Neural cell (in vitro differentiated cells): ENCODE measurements at regions not wholly inside any gene's neighbourhood (a gene's known extent, or its start where the extent isn't known, plus 50 kb on each side); places are given as distances from the start of the nearest gene placed in this dataset.

ENCODE experiments used
- H2AFZ ChIP-seq: fragments of 200-600, 300-800 bp; sonication (generic), shearing (Covaris generic); 2 replicates; pipeline ENCODE4 v1.6.0; 2014; ENCODE audit warnings: low read depth, mild to moderate bottlenecking, antibody characterized with exemption, low read length, moderate library complexity
- H3F3A ChIP-seq: fragments of 200-600 bp; shearing (Covaris generic); 2 replicates; pipeline ENCODE4 v1.6.1; 2016; ENCODE audit warnings: mild to moderate bottlenecking, moderate library complexity, mixed read lengths, antibody characterized with exemption, low read length; ENCODE audit not compliant: insufficient read depth, poor library complexity, severe bottlenecking
- H3K27ac ChIP-seq: fragments of 200-600, 300-800 bp; sonication (generic), shearing (Covaris generic); 2 replicates; pipeline ENCODE4 v1.5.1; 2014; ENCODE audit warnings: mild to moderate bottlenecking, low read length, moderate library complexity
- H3K27me3 ChIP-seq: fragments of 300-800, 200-600 bp; sonication (generic), shearing (Covaris generic); 2 replicates; pipeline ENCODE4 v1.6.0; 2014; ENCODE audit warnings: mild to moderate bottlenecking, low read depth, low read length, moderate library complexity; ENCODE audit not compliant: insufficient read depth
- H3K36me3 ChIP-seq: fragments of 300-800, 200-600 bp; sonication (generic), shearing (Covaris generic); 2 replicates; pipeline ENCODE4 v1.5.1; 2014; ENCODE audit warnings: mild to moderate bottlenecking, antibody characterized with exemption, low read length, moderate library complexity; ENCODE audit not compliant: insufficient read depth
- H3K4me2 ChIP-seq: fragments of 300-800, 200-600 bp; sonication (generic), shearing (Covaris generic); 2 replicates; pipeline ENCODE4 v1.6.0; 2014; ENCODE audit warnings: mild to moderate bottlenecking, low read length
- H3K4me3 ChIP-seq: fragments of 300-800, 200-600 bp; sonication (generic), shearing (Covaris generic); 2 replicates; pipeline ENCODE4 v1.5.1; 2014; ENCODE audit warnings: mild to moderate bottlenecking, low read length, moderate library complexity
- H3K79me2 ChIP-seq: fragments of 200-600 bp; shearing (Covaris generic); replicated peaks from 2 replicates; pipeline ENCODE4 v1.6.0; 2014; ENCODE audit warnings: mild to moderate bottlenecking, low read length, moderate library complexity; ENCODE audit not compliant: insufficient read depth
- H3K9ac ChIP-seq: fragments of 300-800, 200-600 bp; sonication (generic), shearing (Covaris generic); 2 replicates; pipeline ENCODE4 v1.6.1; 2016; ENCODE audit warnings: mild to moderate bottlenecking, low read length, mixed read lengths
- H3K9me2 ChIP-seq: fragments of 200-600 bp; shearing (Covaris generic); 2 replicates; pipeline ENCODE4 v1.6.1; 2016; ENCODE audit warnings: mild to moderate bottlenecking, low read length, mixed read lengths; ENCODE audit not compliant: insufficient read depth
- H3K9me3 ChIP-seq: fragments of 200-600, 300-800 bp; sonication (generic), shearing (Covaris generic); 2 replicates; pipeline ENCODE4 v1.6.1; 2016; ENCODE audit warnings: mild to moderate bottlenecking, mixed run types, low read length, moderate library complexity, mixed read lengths
- H4K20me1 ChIP-seq: fragments of 200-600 bp; shearing (Covaris generic); 2 replicates; pipeline ENCODE4 v1.6.1; 2016; ENCODE audit warnings: mild to moderate bottlenecking, mixed run types; ENCODE audit not compliant: insufficient read depth
- EP300 ChIP-seq: fragments of 450-650 bp; conservative IDR thresholded peaks from 2 replicates; pipeline ENCODE4 v1.6.1; 2014; ENCODE audit warnings: antibody characterized with exemption, mild to moderate bottlenecking, moderate library complexity; ENCODE audit not compliant: poor library complexity, severe bottlenecking
- EZH2 ChIP-seq: fragments of 200-600, 300-800 bp; shearing (Covaris generic), sonication (generic); IDR thresholded peaks from 2 replicates; pipeline ENCODE4 v1.6.1; 2014; ENCODE audit warnings: antibody characterized with exemption, low read length, borderline replicate concordance, mild to moderate bottlenecking; ENCODE audit not compliant: insufficient read depth, poor library complexity, severe bottlenecking
- MXI1 ChIP-seq: fragments of 450-650 bp; conservative IDR thresholded peaks from 2 replicates; pipeline ENCODE4 v1.6.1; 2014; ENCODE audit warnings: antibody characterized with exemption, mild to moderate bottlenecking; ENCODE audit not compliant: poor library complexity, severe bottlenecking
- POLR2AphosphoS5 ChIP-seq: IDR thresholded peaks from 2 replicates; pipeline ENCODE4 v1.6.1; 2012
- RAD21 ChIP-seq: fragments of 450-650 bp; conservative IDR thresholded peaks from 2 replicates; pipeline ENCODE4 v1.6.1; 2014; ENCODE audit warnings: antibody characterized with exemption, mild to moderate bottlenecking, moderate library complexity
- SMC3 ChIP-seq: fragments of 450-650 bp; conservative IDR thresholded peaks from 2 replicates; pipeline ENCODE4 v1.6.1; 2014; ENCODE audit warnings: antibody characterized with exemption, mild to moderate bottlenecking, moderate library complexity; ENCODE audit not compliant: poor library complexity
- TAF1 ChIP-seq: IDR thresholded peaks from 2 replicates; pipeline ENCODE4 v1.6.1; 2012; ENCODE audit warnings: low read depth
- TF ChIP-seq, protein P1 (sequence below): IDR thresholded peaks from 2 replicates; pipeline ENCODE4 v1.6.1; 2012; ENCODE audit warnings: borderline replicate concordance
- TF ChIP-seq, protein P2 (sequence below): fragments of 450-650 bp; IDR thresholded peaks from 2 replicates; pipeline ENCODE4 v1.5.1; 2014; ENCODE audit warnings: antibody characterized with exemption, mild to moderate bottlenecking, moderate library complexity; ENCODE audit not compliant: poor library complexity, severe bottlenecking

DNA sequence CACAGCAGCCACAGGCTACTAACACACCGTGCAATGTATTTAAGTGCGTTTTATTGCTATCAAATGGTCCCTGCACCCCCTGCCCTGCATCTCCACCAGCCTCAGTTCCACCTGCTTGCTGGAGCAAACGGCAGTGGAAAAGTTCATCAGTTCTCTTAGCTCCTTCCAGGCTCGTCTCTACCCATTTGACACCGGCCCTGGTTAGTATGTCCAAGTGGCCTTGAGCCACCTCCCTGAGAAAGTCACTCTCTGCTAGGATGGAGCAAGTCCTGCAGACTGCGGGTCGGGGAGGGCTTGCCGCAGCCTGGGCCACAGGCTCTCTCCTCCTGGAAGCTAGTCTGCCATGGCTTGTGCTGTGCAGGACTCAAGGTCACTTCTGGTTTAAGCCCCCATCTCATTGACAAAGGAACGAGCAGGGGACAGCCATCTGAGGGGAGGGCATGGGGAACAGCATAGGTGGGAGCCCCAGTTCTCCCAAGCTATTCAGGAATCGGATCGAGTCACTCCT is 74.9 kb downstream of the RHOB start:
- H3K36me3 ChIP-seq = no peaks in the 10 kb centered on the region
- H3K27ac ChIP-seq = no peak overlapping the region
- no peaks in the 10 kb centered on the region for H4K20me1 ChIP-seq
- no peak overlapping the region for H3K4me2 ChIP-seq
- no peak overlapping the region for H3K9ac ChIP-seq
- no peaks in the 10 kb centered on the region for H3K9me2 ChIP-seq
- H3F3A ChIP-seq = no peaks in the 10 kb centered on the region
- no peak overlapping the region for H2AFZ ChIP-seq
- H3K79me2 ChIP-seq = no peaks in the 10 kb centered on the region
- H3K9me3 ChIP-seq = no peaks in the 10 kb centered on the region
- H3K27me3 ChIP-seq = no peaks in the 10 kb centered on the region
- H3K4me3 ChIP-seq = no peak overlapping the region
- TF ChIP-seq, protein P1, sequence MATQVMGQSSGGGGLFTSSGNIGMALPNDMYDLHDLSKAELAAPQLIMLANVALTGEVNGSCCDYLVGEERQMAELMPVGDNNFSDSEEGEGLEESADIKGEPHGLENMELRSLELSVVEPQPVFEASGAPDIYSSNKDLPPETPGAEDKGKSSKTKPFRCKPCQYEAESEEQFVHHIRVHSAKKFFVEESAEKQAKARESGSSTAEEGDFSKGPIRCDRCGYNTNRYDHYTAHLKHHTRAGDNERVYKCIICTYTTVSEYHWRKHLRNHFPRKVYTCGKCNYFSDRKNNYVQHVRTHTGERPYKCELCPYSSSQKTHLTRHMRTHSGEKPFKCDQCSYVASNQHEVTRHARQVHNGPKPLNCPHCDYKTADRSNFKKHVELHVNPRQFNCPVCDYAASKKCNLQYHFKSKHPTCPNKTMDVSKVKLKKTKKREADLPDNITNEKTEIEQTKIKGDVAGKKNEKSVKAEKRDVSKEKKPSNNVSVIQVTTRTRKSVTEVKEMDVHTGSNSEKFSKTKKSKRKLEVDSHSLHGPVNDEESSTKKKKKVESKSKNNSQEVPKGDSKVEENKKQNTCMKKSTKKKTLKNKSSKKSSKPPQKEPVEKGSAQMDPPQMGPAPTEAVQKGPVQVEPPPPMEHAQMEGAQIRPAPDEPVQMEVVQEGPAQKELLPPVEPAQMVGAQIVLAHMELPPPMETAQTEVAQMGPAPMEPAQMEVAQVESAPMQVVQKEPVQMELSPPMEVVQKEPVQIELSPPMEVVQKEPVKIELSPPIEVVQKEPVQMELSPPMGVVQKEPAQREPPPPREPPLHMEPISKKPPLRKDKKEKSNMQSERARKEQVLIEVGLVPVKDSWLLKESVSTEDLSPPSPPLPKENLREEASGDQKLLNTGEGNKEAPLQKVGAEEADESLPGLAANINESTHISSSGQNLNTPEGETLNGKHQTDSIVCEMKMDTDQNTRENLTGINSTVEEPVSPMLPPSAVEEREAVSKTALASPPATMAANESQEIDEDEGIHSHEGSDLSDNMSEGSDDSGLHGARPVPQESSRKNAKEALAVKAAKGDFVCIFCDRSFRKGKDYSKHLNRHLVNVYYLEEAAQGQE = no peak
- TF ChIP-seq EZH2 (no peak), TAF1 (no peak), SMC3 (no peak), MXI1 (no peak), EP300 (no peak), RAD21 (no peak), POLR2AphosphoS5 (no peak)
- TF ChIP-seq, protein P2, sequence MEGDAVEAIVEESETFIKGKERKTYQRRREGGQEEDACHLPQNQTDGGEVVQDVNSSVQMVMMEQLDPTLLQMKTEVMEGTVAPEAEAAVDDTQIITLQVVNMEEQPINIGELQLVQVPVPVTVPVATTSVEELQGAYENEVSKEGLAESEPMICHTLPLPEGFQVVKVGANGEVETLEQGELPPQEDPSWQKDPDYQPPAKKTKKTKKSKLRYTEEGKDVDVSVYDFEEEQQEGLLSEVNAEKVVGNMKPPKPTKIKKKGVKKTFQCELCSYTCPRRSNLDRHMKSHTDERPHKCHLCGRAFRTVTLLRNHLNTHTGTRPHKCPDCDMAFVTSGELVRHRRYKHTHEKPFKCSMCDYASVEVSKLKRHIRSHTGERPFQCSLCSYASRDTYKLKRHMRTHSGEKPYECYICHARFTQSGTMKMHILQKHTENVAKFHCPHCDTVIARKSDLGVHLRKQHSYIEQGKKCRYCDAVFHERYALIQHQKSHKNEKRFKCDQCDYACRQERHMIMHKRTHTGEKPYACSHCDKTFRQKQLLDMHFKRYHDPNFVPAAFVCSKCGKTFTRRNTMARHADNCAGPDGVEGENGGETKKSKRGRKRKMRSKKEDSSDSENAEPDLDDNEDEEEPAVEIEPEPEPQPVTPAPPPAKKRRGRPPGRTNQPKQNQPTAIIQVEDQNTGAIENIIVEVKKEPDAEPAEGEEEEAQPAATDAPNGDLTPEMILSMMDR = no peak

DNA sequence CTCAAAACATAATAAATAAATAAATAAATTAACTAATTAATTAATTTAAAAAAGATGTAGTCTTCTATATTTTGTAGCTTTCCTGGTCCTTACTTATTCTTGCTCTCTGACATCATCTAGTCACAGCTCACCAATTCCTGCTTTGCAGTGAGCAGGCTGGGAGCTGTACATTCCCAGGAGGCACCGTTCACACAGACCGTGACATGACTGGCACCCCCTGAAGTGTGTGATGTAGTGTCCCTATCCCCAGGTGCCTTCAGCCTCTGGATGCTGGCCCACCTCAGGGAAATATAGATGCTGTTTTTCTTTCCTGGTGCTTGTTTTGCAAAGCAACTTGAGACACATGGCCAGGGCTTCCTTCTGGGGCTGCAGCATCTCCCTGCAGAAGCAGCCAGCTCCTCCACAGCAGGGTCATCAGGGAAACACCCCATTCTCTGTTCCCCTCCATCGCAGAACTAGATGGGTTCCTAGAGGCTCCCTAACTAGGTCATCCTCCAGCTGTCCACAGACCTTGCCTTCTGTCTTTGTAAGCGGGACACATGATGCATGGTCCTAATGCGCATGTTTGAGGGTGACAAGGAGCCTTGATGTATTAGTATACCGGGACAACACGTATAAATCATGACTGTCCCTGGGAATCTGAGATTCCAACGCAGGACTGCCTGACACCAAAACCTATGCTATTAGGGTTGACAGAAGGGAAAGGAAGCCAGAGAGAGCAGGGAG is 76.4 kb downstream of the RHOB start:
- Histone ChIP-seq H3K4me2 (no peak overlapping the region), H3K27ac (no peak overlapping the region), H3K9me2 (no peaks in the 10 kb centered on the region), H3K36me3 (no peaks in the 10 kb centered on the region), H4K20me1 (no peaks in the 10 kb centered on the region), H3K4me3 (no peak overlapping the region), H3K27me3 (no peaks in the 10 kb centered on the region), H3K9me3 (no peaks in the 10 kb centered on the region), H3K9ac (no peak overlapping the region), H2AFZ (no peak overlapping the region), H3K79me2 (no peaks in the 10 kb centered on the region), H3F3A (no peaks in the 10 kb centered on the region)
- TF ChIP-seq, protein P2 = no peak
- TF ChIP-seq EP300 (no peak), POLR2AphosphoS5 (no peak), MXI1 (no peak), TAF1 (no peak), RAD21 (no peak), SMC3 (no peak), EZH2 (no peak)
- TF ChIP-seq, protein P1 = no peak
